H1 (cell line): ENCODE measurements at regions not wholly inside any gene's neighbourhood (a gene's known extent, or its start where the extent isn't known, plus 50 kb on each side); places are given as distances from the start of the nearest gene placed in this dataset.
A peak's percentile ranks its signal among the peaks of the same experiment; 100 is the strongest.

Source experiments
- CTCF ChIA-PET: fragments of 300-600 bp; sonication (Branson Sonifier 250); formaldehyde crosslinking; loops from one replicate; lab custom pipeline; 2021; ENCODE audit not compliant: partially characterized antibody; lab: Charles Lee
- POLR2A ChIA-PET: fragments of 300-600 bp; sonication (Branson Sonifier 250); formaldehyde crosslinking; loops from one replicate; lab custom pipeline; 2021; ENCODE audit warnings: inconsistent platforms; ENCODE audit not compliant: partially characterized antibody; lab: Charles Lee
- DNase-seq, 2 experiments: peaks; one replicate each; pipeline versions ENCODE4 v3.0.0 to v3.0.0-alpha.2; 2010 to 2022; ENCODE audit warnings: low spot score in 2 of 2, low read depth in 1 of 2, mixed read lengths in 1 of 2
- FAIRE-seq: peaks from 2 replicates; lab custom pipeline; 2011; peaks lifted over from hg19 to GRCh38; lab: Jason Lieb, UNC
- H2AFZ ChIP-seq: 2 replicates; pipeline ENCODE4 v1.8.1; 2012; ENCODE audit warnings: low read length, inconsistent platforms
- H2AK5ac ChIP-seq: 2 replicates; pipeline ENCODE4 v1.6.1; 2013; ENCODE audit warnings: low read depth, low read length
- H2BK120ac ChIP-seq: replicated peaks from 2 replicates; pipeline ENCODE3; 2013; ENCODE audit warnings: low read depth, low read length, inconsistent platforms
- H2BK12ac ChIP-seq: 2 replicates; pipeline ENCODE4 v1.6.1; 2013; ENCODE audit warnings: low read depth, low read length
- H2BK15ac ChIP-seq: 2 replicates; pipeline ENCODE4 v1.6.1; 2013; ENCODE audit warnings: low read length
- H2BK20ac ChIP-seq: 2 replicates; pipeline ENCODE4 v1.6.1; 2013; ENCODE audit warnings: low read length
- H2BK5ac ChIP-seq: 2 replicates; pipeline ENCODE4 v1.6.1; 2013; ENCODE audit warnings: low read depth, low read length
- H3K14ac ChIP-seq: 2 replicates; pipeline ENCODE4 v1.6.1; 2013; ENCODE audit warnings: inconsistent platforms; ENCODE audit not compliant: insufficient read length
- H3K18ac ChIP-seq: 2 replicates; pipeline ENCODE4 v1.6.1; 2013; ENCODE audit warnings: low read length; ENCODE audit errors: extremely low read depth
- H3K23ac ChIP-seq: 2 replicates; pipeline ENCODE4 v1.6.1; 2013; ENCODE audit warnings: inconsistent platforms; ENCODE audit not compliant: insufficient read length
- H3K23me2 ChIP-seq: 2 replicates; pipeline ENCODE4 v1.6.1; 2013; ENCODE audit warnings: low read depth, low read length
- H3K27ac ChIP-seq: 2 replicates; pipeline ENCODE4 v1.6.1; 2011; ENCODE audit warnings: low read depth, low read length, inconsistent platforms
- H3K27me3 ChIP-seq, 4 experiments: replicated peaks in 1 of 4; 1 replicate in 1 of 4; 2 replicates in 3 of 4; pipeline versions ENCODE4 v1.6.1 to v1.8.1; 2011 to 2013; ENCODE audit warnings: low read length in 3 of 4, mild to moderate bottlenecking in 3 of 4, inconsistent platforms in 2 of 4, mixed read lengths in 2 of 4, moderate library complexity in 1 of 4; ENCODE audit not compliant: control insufficient read depth in 3 of 4, insufficient read depth in 3 of 4; ENCODE audit errors: extremely low read depth in 1 of 4
- H3K36me3 ChIP-seq, 4 experiments: 2 replicates each; pipeline versions ENCODE4 v1.6.1 to v1.8.1; 2011 to 2013; ENCODE audit warnings: mild to moderate bottlenecking in 4 of 4, low read length in 3 of 4, moderate library complexity in 2 of 4, control low read depth in 1 of 4, inconsistent platforms in 1 of 4; ENCODE audit not compliant: insufficient read depth in 4 of 4, control insufficient read depth in 2 of 4
- H3K4ac ChIP-seq: replicated peaks from 2 replicates; pipeline ENCODE3; 2013; ENCODE audit warnings: low read length, low read depth, mixed read lengths, inconsistent platforms; ENCODE audit not compliant: insufficient read length
- H3K4me1 ChIP-seq, 4 experiments: replicated peaks in 1 of 4; 1 replicate in 1 of 4; 2 replicates in 3 of 4; pipeline versions ENCODE4 v1.6.1 to v1.8.1; 2011 to 2013; ENCODE audit warnings: low read length in 3 of 4, inconsistent platforms in 2 of 4, mixed read lengths in 1 of 4; ENCODE audit not compliant: insufficient read depth in 4 of 4, control insufficient read depth in 3 of 4
- H3K4me2 ChIP-seq, 2 experiments: 2 replicates each; pipeline versions ENCODE4 v1.6.1 to v1.8.1; 2011 to 2013; ENCODE audit warnings: low read depth in 2 of 2, low read length in 2 of 2, control low read depth in 1 of 2, inconsistent platforms in 1 of 2, mild to moderate bottlenecking in 1 of 2; ENCODE audit not compliant: insufficient read depth in 1 of 2
- H3K4me3 ChIP-seq, 4 experiments: fragments of 200-600, 300-600 bp in 1 of 4; sonication (generic), shearing (Covaris generic), sonication (Bioruptor Twin) in 1 of 4; 2 replicates each; pipeline versions ENCODE4 v1.5.1 to v1.8.1; 2011 to 2016; ENCODE audit warnings: low read length in 4 of 4, low read depth in 3 of 4, control low read depth in 2 of 4, inconsistent platforms in 2 of 4, mild to moderate bottlenecking in 2 of 4, mixed read lengths in 1 of 4, moderate library complexity in 1 of 4; ENCODE audit not compliant: insufficient read depth in 2 of 4; ENCODE audit errors: extremely low read depth in 1 of 4
- H3K56ac ChIP-seq: replicated peaks from 2 replicates; pipeline ENCODE3; 2013; ENCODE audit warnings: low read depth, mild to moderate bottlenecking, mixed read lengths, low read length, inconsistent platforms; ENCODE audit not compliant: insufficient read length
- H3K79me1 ChIP-seq: 2 replicates; pipeline ENCODE4 v1.6.1; 2013; ENCODE audit warnings: low read depth, low read length, control low read depth
- H3K79me2 ChIP-seq, 2 experiments: 2 replicates each; pipeline versions ENCODE4 v1.6.1 to v1.8.1; 2012 to 2013; ENCODE audit warnings: low read length in 2 of 2, mild to moderate bottlenecking in 2 of 2, inconsistent platforms in 1 of 2; ENCODE audit not compliant: insufficient read depth in 2 of 2, control insufficient read depth in 1 of 2
- H3K9ac ChIP-seq, 4 experiments: replicated peaks in 1 of 4; 1 replicate in 1 of 4; 2 replicates in 3 of 4; pipeline versions ENCODE4 v1.6.1 to v1.8.1; 2011 to 2013; ENCODE audit warnings: low read depth in 3 of 4, low read length in 3 of 4, control low read depth in 2 of 4, mild to moderate bottlenecking in 2 of 4, moderate library complexity in 2 of 4, inconsistent platforms in 1 of 4; ENCODE audit errors: extremely low read depth in 1 of 4
- H3K9me3 ChIP-seq, 2 experiments: 2 replicates each; pipeline versions ENCODE4 v1.6.1 to v1.8.1; 2012 to 2013; ENCODE audit warnings: mild to moderate bottlenecking in 2 of 2, moderate library complexity in 2 of 2, control low read depth in 1 of 2, inconsistent platforms in 1 of 2, low read depth in 1 of 2, low read length in 1 of 2, mixed read lengths in 1 of 2; ENCODE audit not compliant: insufficient read depth in 2 of 2
- H4K20me1 ChIP-seq, 2 experiments: replicated peaks in 1 of 2; 2 replicates each; pipeline versions ENCODE3 to v1.8.1; 2011 to 2013; ENCODE audit warnings: inconsistent platforms in 2 of 2, low read length in 2 of 2, mild to moderate bottlenecking in 1 of 2; ENCODE audit not compliant: insufficient read depth in 2 of 2, control insufficient read depth in 1 of 2
- H4K5ac ChIP-seq: 2 replicates; pipeline ENCODE4 v1.6.1; 2013; ENCODE audit warnings: low read length, low read depth, mixed read lengths, inconsistent platforms; ENCODE audit not compliant: insufficient read length
- H4K8ac ChIP-seq: 2 replicates; pipeline ENCODE4 v1.8.0; 2013; ENCODE audit warnings: mild to moderate bottlenecking, moderate library complexity, low read length, inconsistent platforms; ENCODE audit not compliant: insufficient read depth; ENCODE audit errors: extremely low read depth
- H4K91ac ChIP-seq: replicated peaks from 2 replicates; pipeline ENCODE3; 2013; ENCODE audit warnings: low read length, mixed read lengths, inconsistent platforms; ENCODE audit not compliant: insufficient read length
- ATF2 ChIP-seq: IDR thresholded peaks from 2 replicates; pipeline ENCODE4 v1.6.1; 2012; ENCODE audit warnings: low read length, inconsistent platforms
- CREB1 ChIP-seq: IDR thresholded peaks from 2 replicates; pipeline ENCODE4 v1.6.1; 2012; ENCODE audit warnings: inconsistent platforms
- CTBP2 ChIP-seq: IDR thresholded peaks from 2 replicates; pipeline ENCODE4 v1.7.0; 2011; ENCODE audit warnings: borderline replicate concordance, mild to moderate bottlenecking, moderate library complexity, mixed read lengths, low read length; ENCODE audit not compliant: insufficient read depth, insufficient read length
- EP300 ChIP-seq, 2 experiments: IDR thresholded peaks; 1 replicate in 1 of 2; 2 replicates in 1 of 2; pipeline ENCODE4 v1.6.1; 2011 to 2012; ENCODE audit warnings: low read depth in 2 of 2, low read length in 2 of 2, mild to moderate bottlenecking in 2 of 2, borderline replicate concordance in 1 of 2, inconsistent platforms in 1 of 2, moderate library complexity in 1 of 2
- NANOG ChIP-seq: IDR thresholded peaks from 2 replicates; pipeline ENCODE4 v1.6.1; 2011; ENCODE audit warnings: low read length, low read depth, mild to moderate bottlenecking, inconsistent platforms; ENCODE audit not compliant: insufficient read depth, poor library complexity, severe bottlenecking
- NRF1 ChIP-seq: IDR thresholded peaks from 2 replicates; pipeline ENCODE4 v1.6.1; 2011; ENCODE audit warnings: mild to moderate bottlenecking, low read depth, low read length, improper control_type of control experiment
- PHF8 ChIP-seq: fragments of 200-600 bp; sonication (generic); conservative IDR thresholded peaks from 2 replicates; pipeline ENCODE4 v1.7.1; 2012; ENCODE audit warnings: low read depth, mild to moderate bottlenecking, inconsistent platforms, low read length, moderate library complexity
- POLR2A ChIP-seq, 2 experiments: IDR thresholded peaks; 1 replicate in 1 of 2; 2 replicates in 1 of 2; pipeline ENCODE4 v1.6.1; 2011; ENCODE audit warnings: low read depth in 2 of 2, low read length in 2 of 2, mild to moderate bottlenecking in 2 of 2; ENCODE audit errors: control extremely low read depth in 1 of 2
- POLR2AphosphoS5 ChIP-seq: IDR thresholded peaks from 2 replicates; pipeline ENCODE4 v1.6.1; 2011; ENCODE audit warnings: low read depth, low read length
- RFX5 ChIP-seq: IDR thresholded peaks from 2 replicates; pipeline ENCODE4 v1.6.1; 2011; ENCODE audit warnings: low read depth, low read length, improper control_type of control experiment, borderline replicate concordance
- TEAD4 ChIP-seq: IDR thresholded peaks from 2 replicates; pipeline ENCODE4 v1.6.1; 2012; ENCODE audit warnings: low read depth, low read length, inconsistent platforms, mixed read lengths
- YY1 ChIP-seq: IDR thresholded peaks from 2 replicates; pipeline ENCODE4 v1.6.1; 2011; ENCODE audit warnings: low read depth, mild to moderate bottlenecking, low read length
- WGBS, 2 experiments: shearing (Covaris generic) in 1 of 2; methylation state at CpG; one replicate each; pipeline versions ENCODE4 v1.1.6 to v1.1.7; 2013 to 2015; ENCODE audit warnings: low lambda C conversion rate in 2 of 2, mixed read lengths in 2 of 2, inconsistent platforms in 1 of 2, low coverage in 1 of 2, missing lambda C conversion rate in 1 of 2; ENCODE audit not compliant: insufficient replicate concordance in 2 of 2, insufficient coverage in 1 of 2, insufficient read length in 1 of 2; ENCODE audit errors: extremely low coverage in 1 of 2, missing lambda C conversion rate in 1 of 2; 5-methylcytosine and 5-hydroxymethylcytosine counted together

- H3K4me3 ChIP-seq: no peak overlapping the region
- TF ChIP-seq PHF8: no peak
- no peak for TF ChIP-seq POLR2A (IDR thresholded peaks at IDR 0.05; ENCODE audit: control extremely low read depth in 1 of 2, low read depth in 2 of 2, low read length in 2 of 2)
- no peak for TF ChIP-seq NANOG
- TF ChIP-seq TEAD4: no peak
- TF ChIP-seq POLR2AphosphoS5: no peak
- TF ChIP-seq RFX5: no peak
- no peak for TF ChIP-seq YY1
- no peak for TF ChIP-seq ATF2
- no peak for TF ChIP-seq CREB1
- TF ChIP-seq CTBP2: no peak
- TF ChIP-seq EP300 (IDR thresholded peaks at IDR 0.05; ENCODE audit: borderline replicate concordance in 1 of 2, low read depth in 2 of 2, low read length in 2 of 2): no peak
- no peak for TF ChIP-seq NRF1
Measured at GRCh38 chr13:94829185-94829836, 117.0 kb upstream of the SOX21 start.

More at GRCh38 chr13:94829185-94829836, 117.0 kb upstream of the SOX21 start:
- no peaks in the 10 kb centered on the region; a peak in 1 of 7 replicates for H3K27me3 ChIP-seq
- ChIA-PET POLR2A (no interaction called here), CTCF (interaction anchor here (0.9 kb wide), 1 partner anchor 114 kb away, joined by 3 read pairs; no protein-coding TSS in a partner anchor)
- FAIRE-seq: no peak
- H3K4me2 ChIP-seq: no peak overlapping the region
- no peak overlapping the region for H3K9ac ChIP-seq
- no peak overlapping the region for H2BK15ac ChIP-seq
- H3K23ac ChIP-seq: no peak overlapping the region
- peaks cover 0 to 19% (median 5%) of the 10 kb centered on the region in 4 experiments; a peak in 5 of 7 replicates for H3K4me1 ChIP-seq
- H2BK12ac ChIP-seq: no peak overlapping the region
- no peak overlapping the region for H4K91ac ChIP-seq
- no peaks in the 10 kb centered on the region for H3K36me3 ChIP-seq
- H2BK20ac ChIP-seq: no peak overlapping the region
- no peaks in the 10 kb centered on the region for H4K20me1 ChIP-seq
- no peak overlapping the region for H3K4ac ChIP-seq
- H3K14ac ChIP-seq: no peak overlapping the region
- no peak overlapping the region; the same call in 1 of the 2 replicates for H2BK5ac ChIP-seq
- H3K23me2 ChIP-seq: no peaks in the 10 kb centered on the region
- no peaks in the 10 kb centered on the region for H3K9me3 ChIP-seq
- H3K27ac ChIP-seq: no peak overlapping the region
- no peak overlapping the region for H4K5ac ChIP-seq
- H2AK5ac ChIP-seq: no peak overlapping the region
- 89% methylated on average over 12 of the region's 12 CpGs; no CpG with 5 or more reads in 1 of the 2 experiments for WGBS, 2 experiments
- H2BK120ac ChIP-seq: no peak overlapping the region
- peak overlapping the region; percentile 80 for H2AFZ ChIP-seq
- H3K79me2 ChIP-seq: no peaks in the 10 kb centered on the region
- no peak overlapping the region for H4K8ac ChIP-seq
- no peaks in the 10 kb centered on the region for H3K79me1 ChIP-seq
- DNase-seq: no peak
- H3K18ac ChIP-seq: no peak overlapping the region
- no peak overlapping the region for H3K56ac ChIP-seq
